ENCODE measurements at regions not wholly inside any gene's neighbourhood (a gene's known extent, or its start where the extent isn't known, plus 50 kb on each side); places are given as distances from the start of the nearest gene placed in this dataset.
"Not testable (repeated sequence)": the region's sequence is repeated elsewhere in the genome, so short reads cannot be mapped to it uniquely, and the experiment has no call there.

GRCh38 chr3:10693457-10693856 lies 122.6 kb upstream of the SLC6A11 start:
- intact Hi-C loops (cut with DNase I): loop anchor here (5.0 to 10.0 kb wide), 3 partner anchors 276 to 349 kb away; no protein-coding TSS in a partner anchor
- WGBS, 3 donors: 22 to 62% (median 27%) methylated on average over 4 of the region's 4 CpGs
- peak; percentile 76 to 91 (median 79) for ATAC-seq
- H3K4me1 ChIP-seq: peaks cover 9% of the 10 kb centered on the region
- peak overlapping the region; percentile 64 for H3K27ac ChIP-seq
- H3K9me3 ChIP-seq: no peaks in the 10 kb centered on the region
- TF ChIP-seq CTCF (IDR thresholded peaks at IDR 0.05): peak; percentile 54
- H3K36me3 ChIP-seq (ENCODE audit: insufficient read depth in 1 of 2, low read depth in 1 of 2): no peaks in the 10 kb centered on the region
- no peak overlapping the region for H3K4me3 ChIP-seq
- no peaks in the 10 kb centered on the region for H3K27me3 ChIP-seq (ENCODE audit: insufficient read depth in 3 of 3, low read length in 2 of 3)
- no peak for DNase-seq

DNA sequence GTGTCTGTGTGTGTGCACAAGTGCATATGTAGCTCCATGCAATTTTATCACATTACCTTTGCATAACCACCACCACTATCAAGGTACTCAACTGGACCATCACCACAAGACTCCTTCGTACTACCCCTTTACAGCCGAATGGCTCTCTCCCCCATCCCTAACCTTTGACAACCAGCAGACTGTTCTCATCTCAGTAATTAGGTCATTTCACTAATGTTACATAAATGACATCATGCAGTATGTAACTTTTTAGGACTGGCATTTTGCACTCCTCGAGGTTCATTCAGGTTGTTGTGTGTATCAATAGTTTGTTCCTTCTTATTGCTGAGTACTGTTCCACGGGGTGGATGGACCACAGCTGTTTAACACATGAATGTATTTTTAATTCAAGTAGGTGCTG lies 121.8 kb upstream of the SLC6A11 start:
- Histone ChIP-seq H3K36me3 (ENCODE audit: insufficient read depth in 1 of 2, low read depth in 1 of 2) (no peaks in the 10 kb centered on the region), H3K27ac (no peak overlapping the region), H3K4me1 (peaks cover 9% of the 10 kb centered on the region), H3K4me3 (no peak overlapping the region), H3K27me3 (ENCODE audit: insufficient read depth in 3 of 3, low read length in 2 of 3) (no peaks in the 10 kb centered on the region), H3K9me3 (no peaks in the 10 kb centered on the region)
- no peak for ATAC-seq
- TF ChIP-seq CTCF (IDR thresholded peaks at IDR 0.05): no peak
- intact Hi-C loops (cut with DNase I): loop anchor here (2.0 to 10.0 kb wide), 4 partner anchors 277 to 349 kb away; no protein-coding TSS in a partner anchor
- no peak for DNase-seq
- WGBS, 3 donors: 59 to 78% (median 74%) methylated on average over 4 of the region's 4 CpGs

GRCh38 chr3:10695186-10695585 lies 120.8 kb upstream of the SLC6A11 start:
- H3K9me3 ChIP-seq; H3K36me3 ChIP-seq (ENCODE audit: insufficient read depth in 1 of 2, low read depth in 1 of 2); H3K27me3 ChIP-seq (ENCODE audit: insufficient read depth in 3 of 3, low read length in 2 of 3); H3K4me3 ChIP-seq; DNase-seq; H3K4me1 ChIP-seq; ATAC-seq: not testable (repeated sequence)
- WGBS, 3 donors: 53 to 84% (median 59%) methylated on average over 2 of the region's 2 CpGs
- peak overlapping the region; percentile 55 for H3K27ac ChIP-seq
- intact Hi-C loops (cut with DNase I): loop anchor here (2.0 to 10.0 kb wide), 3 partner anchors 280 to 350 kb away; no protein-coding TSS in a partner anchor

- peak overlapping the region; percentile 74 for H3K27ac ChIP-seq
- no peaks in the 10 kb centered on the region for H3K36me3 ChIP-seq (ENCODE audit: insufficient read depth in 1 of 2, low read depth in 1 of 2)
- H3K4me3 ChIP-seq: no peak overlapping the region
- intact Hi-C loops (cut with DNase I): loop anchor here (2.0 to 10.0 kb wide), 3 partner anchors 281 to 351 kb away; no protein-coding TSS in a partner anchor
- no peak for DNase-seq
- ATAC-seq: peak; percentile 25 to 81 (median 40)
- H3K27me3 ChIP-seq (ENCODE audit: insufficient read depth in 3 of 3, low read length in 2 of 3): peaks cover 0 to under 1% (median 0%) of the 10 kb centered on the region in 3 donors
- peaks cover 9% of the 10 kb centered on the region for H3K4me1 ChIP-seq
- no peak for TF ChIP-seq CTCF (IDR thresholded peaks at IDR 0.05)
- H3K9me3 ChIP-seq: no peaks in the 10 kb centered on the region
- 36 to 44% (median 43%) methylated on average over 4 of the region's 4 CpGs for WGBS, 3 donors
Measured at GRCh38 chr3:10695595-10696285, 120.3 kb upstream of the SLC6A11 start.

DNA sequence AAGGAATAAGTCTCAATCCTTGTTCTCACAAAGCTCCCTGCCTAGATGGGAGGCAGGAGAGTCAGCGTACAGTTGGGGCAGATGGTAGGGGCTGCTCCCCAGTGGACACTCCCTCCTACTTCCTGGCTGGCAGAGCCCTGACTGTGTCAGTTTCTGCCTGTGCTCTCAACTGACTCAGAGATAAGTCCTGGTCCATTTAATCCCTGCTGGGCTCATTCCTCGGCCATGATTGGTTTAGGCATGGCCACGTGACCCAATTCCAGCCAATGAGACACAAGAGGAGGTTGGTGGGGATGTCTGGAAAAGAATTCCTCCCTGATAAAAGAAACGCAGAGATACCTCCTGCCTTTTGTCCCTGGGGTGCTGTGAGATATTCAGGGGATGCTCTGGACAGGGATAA lies 118.1 kb upstream of the SLC6A11 start:
- Histone ChIP-seq H3K27me3 (ENCODE audit: insufficient read depth in 3 of 3, low read length in 2 of 3) (peaks cover 0 to 6% (median 5%) of the 10 kb centered on the region in 3 donors), H3K27ac (no peak overlapping the region), H3K9me3 (no peaks in the 10 kb centered on the region), H3K4me1 (peaks cover 7% of the 10 kb centered on the region), H3K36me3 (ENCODE audit: insufficient read depth in 1 of 2, low read depth in 1 of 2) (no peaks in the 10 kb centered on the region), H3K4me3 (no peak overlapping the region)
- ATAC-seq: no peak
- intact Hi-C loops (cut with DNase I): loop anchor here in 1 of 2 donors (10.0 kb wide), 2 partner anchors 283 to 353 kb away; no protein-coding TSS in a partner anchor
- DNase-seq: no peak
- WGBS, 3 donors: 56 to 67% (median 59%) methylated on average over 4 of the region's 4 CpGs
- TF ChIP-seq CTCF (IDR thresholded peaks at IDR 0.05): no peak
